Ascending aorta (tissue), 2 donors: ENCODE measurements at regions not wholly inside any gene's neighbourhood (a gene's known extent, or its start where the extent isn't known, plus 50 kb on each side); places are given as distances from the start of the nearest gene placed in this dataset.

Experiments
- DNase-seq, 2 donors: peaks; one replicate each; pipeline ENCODE4 v3.0.0-alpha.2; 2019; ENCODE audit warnings: low spot score in 2 of 2
- H3K27ac ChIP-seq, 2 donors: fragments of 200-600 bp; sonication (generic); one replicate each; pipeline ENCODE4 v1.5.1; 2016 to 2017; ENCODE audit warnings: mild to moderate bottlenecking in 1 of 2
- H3K27me3 ChIP-seq: fragments of 200-600 bp; sonication (generic); one replicate; pipeline ENCODE4 v1.5.1; 2017
- H3K36me3 ChIP-seq, 2 donors: fragments of 200-600 bp; sonication (generic); one replicate each; pipeline ENCODE4 v1.5.1; 2016
- H3K4me1 ChIP-seq, 2 donors: fragments of 200-600 bp; sonication (generic); one replicate each; pipeline ENCODE4 v1.5.1; 2016 to 2017; ENCODE audit warnings: mild to moderate bottlenecking in 1 of 2
- H3K4me3 ChIP-seq, 2 donors: fragments of 200-600 bp; sonication (generic); one replicate each; pipeline ENCODE4 v1.5.1; 2016 to 2017; ENCODE audit warnings: mild to moderate bottlenecking in 1 of 2
- H3K9me3 ChIP-seq, 2 donors: fragments of 200-600 bp; sonication (generic); one replicate each; pipeline ENCODE4 v1.5.1; 2016
- CTCF ChIP-seq, 3 experiments: fragments of 200-600 bp in 2 of 3; fragments of 450-650 bp in 1 of 3; sonication (generic) in 2 of 3; IDR thresholded peaks; one replicate each; pipeline ENCODE4 v1.5.1; 2016 to 2019; ENCODE audit warnings: antibody characterized with exemption in 3 of 3, mild to moderate bottlenecking in 1 of 3, moderate library complexity in 1 of 3
- intact Hi-C: fragments of 100-400 bp; cut with DNase I; formaldehyde crosslinking; loops from one replicate; pipeline ENCODE4 v1.15.1; 2023

GRCh38 chr17:5783269-5783668 is 199.0 kb upstream of the NLRP1 start:
- no peak for TF ChIP-seq CTCF (IDR thresholded peaks at IDR 0.05)
- no peaks in the 10 kb centered on the region for H3K4me1 ChIP-seq
- DNase-seq = no peak
- H3K4me3 ChIP-seq = no peak overlapping the region
- intact Hi-C loops = no loop called here
- no peak overlapping the region for H3K27ac ChIP-seq
- no peaks in the 10 kb centered on the region for H3K9me3 ChIP-seq
- no peaks in the 10 kb centered on the region for H3K36me3 ChIP-seq
- H3K27me3 ChIP-seq = no peaks in the 10 kb centered on the region

GRCh38 chr17:5783851-5784250 is 199.5 kb upstream of the NLRP1 start:
- Histone ChIP-seq H3K4me1 (no peaks in the 10 kb centered on the region), H3K4me3 (no peak overlapping the region), H3K27ac (no peak overlapping the region), H3K36me3 (no peaks in the 10 kb centered on the region), H3K9me3 (no peaks in the 10 kb centered on the region), H3K27me3 (no peaks in the 10 kb centered on the region)
- intact Hi-C loops = no loop called here
- no peak for TF ChIP-seq CTCF (IDR thresholded peaks at IDR 0.05)
- DNase-seq = no peak

- Histone ChIP-seq H3K9me3 (no peaks in the 10 kb centered on the region), H3K4me1 (no peaks in the 10 kb centered on the region), H3K4me3 (no peak overlapping the region), H3K36me3 (no peaks in the 10 kb centered on the region), H3K27ac (no peak overlapping the region), H3K27me3 (no peaks in the 10 kb centered on the region)
- intact Hi-C loops = no loop called here
- TF ChIP-seq CTCF (IDR thresholded peaks at IDR 0.05) = no peak
- no peak for DNase-seq
Observed at GRCh38 chr17:5784791-5785190, 200.5 kb upstream of the NLRP1 start.

GRCh38 chr17:5785338-5785737 is 201.0 kb upstream of the NLRP1 start:
- Histone ChIP-seq H3K4me1 (no peaks in the 10 kb centered on the region), H3K27ac (no peak overlapping the region), H3K4me3 (no peak overlapping the region), H3K27me3 (no peaks in the 10 kb centered on the region), H3K36me3 (no peaks in the 10 kb centered on the region), H3K9me3 (no peaks in the 10 kb centered on the region)
- no peak for DNase-seq
- no peak for TF ChIP-seq CTCF (IDR thresholded peaks at IDR 0.05)
- intact Hi-C loops = no loop called here

- H3K4me3 ChIP-seq = no peak overlapping the region
- no peak for DNase-seq
- intact Hi-C loops = no loop called here
- no peaks in the 10 kb centered on the region for H3K4me1 ChIP-seq
- TF ChIP-seq CTCF (IDR thresholded peaks at IDR 0.05) = no peak
- H3K9me3 ChIP-seq = no peaks in the 10 kb centered on the region
- no peaks in the 10 kb centered on the region for H3K27me3 ChIP-seq
- no peaks in the 10 kb centered on the region for H3K36me3 ChIP-seq
- H3K27ac ChIP-seq = no peak overlapping the region
Observed at GRCh38 chr17:5785867-5786509, 201.7 kb upstream of the NLRP1 start.

- H3K9me3 ChIP-seq = no peaks in the 10 kb centered on the region
- no peak for DNase-seq
- TF ChIP-seq CTCF (IDR thresholded peaks at IDR 0.05) = no peak
- H3K27ac ChIP-seq = no peak overlapping the region
- no peak overlapping the region for H3K4me3 ChIP-seq
- intact Hi-C loops = no loop called here
- H3K27me3 ChIP-seq = no peaks in the 10 kb centered on the region
- no peaks in the 10 kb centered on the region for H3K4me1 ChIP-seq
- H3K36me3 ChIP-seq = no peaks in the 10 kb centered on the region
Observed at GRCh38 chr17:5786510-5786875, 202.2 kb upstream of the NLRP1 start.
